NT2/D1 (cell line): ENCODE measurements at regions not wholly inside any gene's neighbourhood (a gene's known extent, or its start where the extent isn't known, plus 50 kb on each side); places are given as distances from the start of the nearest gene placed in this dataset.

ENCODE experiments used
- SUZ12 ChIP-seq: IDR thresholded peaks from 2 replicates; pipeline ENCODE4 v1.6.1; 2011; ENCODE audit not compliant: insufficient read length, insufficient read depth; ENCODE audit errors: extremely low read depth
- YY1 ChIP-seq: IDR thresholded peaks from 2 replicates; pipeline ENCODE4 v1.6.1; 2011; ENCODE audit not compliant: insufficient read length, insufficient read depth
- ZNF274 ChIP-seq: IDR thresholded peaks from 2 replicates; pipeline ENCODE4 v1.6.1; 2011; ENCODE audit warnings: mild to moderate bottlenecking, low read depth, low read length

DNA sequence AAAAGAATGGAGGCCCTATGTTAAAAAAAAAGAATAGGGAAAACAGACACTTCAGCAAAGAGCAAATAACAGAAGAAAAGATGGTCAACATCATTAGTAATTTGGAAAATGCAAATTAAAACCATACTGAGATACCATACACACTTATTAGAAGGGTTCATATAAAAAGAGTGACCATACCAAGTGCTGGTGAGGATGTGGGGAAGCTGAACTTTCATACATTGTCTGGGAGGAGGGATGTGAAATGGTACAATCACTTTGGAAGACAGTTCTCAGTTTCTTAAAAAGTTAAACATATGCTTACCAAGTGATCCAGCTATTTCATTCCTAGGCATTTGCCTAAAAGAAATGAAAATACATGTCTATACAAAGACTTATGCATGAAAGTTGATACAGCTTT lies 194.4 kb downstream of the CXCL12 start:
- TF ChIP-seq YY1: no peak
- no peak for TF ChIP-seq ZNF274
- no peak for TF ChIP-seq SUZ12
